GM23338 (cell line): ENCODE measurements at regions not wholly inside any gene's neighbourhood (a gene's known extent, or its start where the extent isn't known, plus 50 kb on each side); places are given as distances from the start of the nearest gene placed in this dataset.

Experiments
- CTCF ChIP-seq, 2 experiments: fragments of 200-600 bp in 1 of 2; sonication (generic) in 1 of 2; conservative IDR thresholded peaks; 2 replicates each; pipeline versions ENCODE4 v1.5.1 to v1.6.1; 2016 to 2017; ENCODE audit warnings: antibody characterized with exemption in 2 of 2, low read depth in 2 of 2, mild to moderate bottlenecking in 2 of 2, moderate library complexity in 1 of 2
- POLR2AphosphoS5 ChIP-seq: IDR thresholded peaks from 2 replicates; pipeline ENCODE4 v1.6.1; 2016; ENCODE audit warnings: antibody characterized with exemption, low read depth

DNA sequence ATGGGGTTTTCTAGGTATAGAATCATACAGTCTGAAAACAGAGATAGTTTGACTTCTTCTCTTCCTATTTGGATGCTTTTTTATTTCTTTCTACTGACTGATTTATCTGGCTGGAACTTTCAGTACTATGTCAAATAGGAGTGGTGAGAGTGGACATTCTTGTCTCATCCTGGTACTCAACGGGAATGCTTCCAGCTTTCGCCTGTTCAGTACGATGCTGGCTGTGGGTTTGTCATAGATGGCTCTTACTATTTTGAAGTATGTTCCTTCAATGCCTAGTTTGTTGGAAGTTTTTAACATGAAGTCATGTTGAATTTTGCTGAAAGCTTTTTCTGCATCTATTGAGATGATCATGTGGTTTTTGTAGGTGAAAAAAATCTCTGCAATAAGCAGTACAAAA, 730.4 kb downstream of the PLCL1 start:
- TF ChIP-seq CTCF (conservative IDR thresholded peaks at IDR 0.05; ENCODE audit: low read depth in 2 of 2) (no peak), POLR2AphosphoS5 (no peak)
